22Rv1 (cell line): ENCODE measurements at regions not wholly inside any gene's neighbourhood (a gene's known extent, or its start where the extent isn't known, plus 50 kb on each side); places are given as distances from the start of the nearest gene placed in this dataset.

Experiments used
- H3K27ac ChIP-seq: fragments of 450-650 bp; 2 replicates; pipeline ENCODE4 v1.5.1; 2017
- CTCF ChIP-seq: fragments of 450-650 bp; IDR thresholded peaks from 2 replicates; pipeline ENCODE4 v1.5.1; 2017; ENCODE audit warnings: mild to moderate bottlenecking
- ZFX ChIP-seq: fragments of 450-650 bp; IDR thresholded peaks from 2 replicates; pipeline ENCODE4 v1.6.1; 2017; ENCODE audit warnings: antibody characterized with exemption, borderline replicate concordance

- H3K27ac ChIP-seq = peak overlapping the region; percentile 22
- TF ChIP-seq CTCF = no peak
- no peak for TF ChIP-seq ZFX
These were observed 244.8 kb downstream of the LRRN1 start for GRCh38 chr3:4043867-4044575.

GRCh38 chr3:4044619-4045018 is 245.4 kb downstream of the LRRN1 start:
- H3K27ac ChIP-seq = peak overlapping the region; percentile 22
- TF ChIP-seq CTCF (no peak), ZFX (no peak)

- H3K27ac ChIP-seq = no peak overlapping the region
- TF ChIP-seq CTCF = no peak
- no peak for TF ChIP-seq ZFX
These were observed 246.5 kb downstream of the LRRN1 start for GRCh38 chr3:4045756-4046155.

GRCh38 chr3:4047366-4047765 is 248.1 kb downstream of the LRRN1 start:
- H3K27ac ChIP-seq = no peak overlapping the region
- TF ChIP-seq CTCF = no peak
- TF ChIP-seq ZFX = no peak

- H3K27ac ChIP-seq = no peak overlapping the region
- TF ChIP-seq ZFX (no peak), CTCF (no peak)
These were observed 250.5 kb upstream of the SETMAR start for GRCh38 chr3:4052706-4053105.

- TF ChIP-seq ZFX = no peak
- TF ChIP-seq CTCF = no peak
- no peak overlapping the region for H3K27ac ChIP-seq
These were observed 249.2 kb upstream of the SETMAR start for GRCh38 chr3:4053975-4054374.

GRCh38 chr3:4060064-4060463 is 243.1 kb upstream of the SETMAR start:
- no peak overlapping the region for H3K27ac ChIP-seq

More at GRCh38 chr3:4060064-4060463, 243.1 kb upstream of the SETMAR start:
- TF ChIP-seq CTCF = no peak
- no peak for TF ChIP-seq ZFX
